ENCODE measurements at regions not wholly inside any gene's neighbourhood (a gene's known extent, or its start where the extent isn't known, plus 50 kb on each side); places are given as distances from the start of the nearest gene placed in this dataset.

GRCh38 chr1:3954170-3955169 lies 54.4 kb upstream of the C1orf174 start:
- peak; percentile 44 for DNase-seq

- DNase-seq = no peak
Measured at GRCh38 chr1:3955196-3955772, 55.2 kb upstream of the C1orf174 start.

- DNase-seq = no peak
Measured at GRCh38 chr1:3956527-3957170, 56.6 kb upstream of the C1orf174 start.

- no peak for DNase-seq
Measured at GRCh38 chr1:3959361-3959760, 59.3 kb upstream of the C1orf174 start.

GRCh38 chr1:3963554-3963953 lies 63.5 kb upstream of the C1orf174 start:
- DNase-seq = no peak

- DNase-seq = no peak
Measured at GRCh38 chr1:3965693-3966092, 65.6 kb upstream of the C1orf174 start.

GRCh38 chr1:3968851-3969250 lies 68.8 kb upstream of the C1orf174 start:
- peak; percentile 22 for DNase-seq

- no peak for DNase-seq
Measured at GRCh38 chr1:3971981-3972380, 71.9 kb upstream of the C1orf174 start.

GRCh38 chr1:3975903-3976630 lies 76.0 kb upstream of the C1orf174 start:
- DNase-seq = no peak

- no peak for DNase-seq
Measured at GRCh38 chr1:3976821-3977220, 76.7 kb upstream of the C1orf174 start.

GRCh38 chr1:3978196-3978989 lies 78.3 kb upstream of the C1orf174 start:
- DNase-seq = no peak

- DNase-seq = peak; percentile 77
Measured at GRCh38 chr1:3978990-3979325, 78.9 kb upstream of the C1orf174 start.

GRCh38 chr1:3981261-3981660 lies 81.2 kb upstream of the C1orf174 start:
- DNase-seq = no peak

GRCh38 chr1:3981746-3982505 lies 81.9 kb upstream of the C1orf174 start:
- no peak for DNase-seq

GRCh38 chr1:3983181-3983580 lies 83.1 kb upstream of the C1orf174 start:
- no peak for DNase-seq

- DNase-seq = no peak
Measured at GRCh38 chr1:3984586-3984985, 84.5 kb upstream of the C1orf174 start.

- DNase-seq = no peak
Measured at GRCh38 chr1:3986686-3987218, 86.7 kb upstream of the C1orf174 start.

- DNase-seq = no peak
Measured at GRCh38 chr1:3987669-3988235, 87.7 kb upstream of the C1orf174 start.

GRCh38 chr1:3988431-3988830 lies 88.4 kb upstream of the C1orf174 start:
- DNase-seq = no peak

- DNase-seq = no peak
Measured at GRCh38 chr1:3989465-3989864, 89.4 kb upstream of the C1orf174 start.
